ENCODE measurements at regions not wholly inside any gene's neighbourhood (a gene's known extent, or its start where the extent isn't known, plus 50 kb on each side); places are given as distances from the start of the nearest gene placed in this dataset.
"Not testable (repeated sequence)": the region's sequence is repeated elsewhere in the genome, so short reads cannot be mapped to it uniquely, and the experiment has no call there.

DNA sequence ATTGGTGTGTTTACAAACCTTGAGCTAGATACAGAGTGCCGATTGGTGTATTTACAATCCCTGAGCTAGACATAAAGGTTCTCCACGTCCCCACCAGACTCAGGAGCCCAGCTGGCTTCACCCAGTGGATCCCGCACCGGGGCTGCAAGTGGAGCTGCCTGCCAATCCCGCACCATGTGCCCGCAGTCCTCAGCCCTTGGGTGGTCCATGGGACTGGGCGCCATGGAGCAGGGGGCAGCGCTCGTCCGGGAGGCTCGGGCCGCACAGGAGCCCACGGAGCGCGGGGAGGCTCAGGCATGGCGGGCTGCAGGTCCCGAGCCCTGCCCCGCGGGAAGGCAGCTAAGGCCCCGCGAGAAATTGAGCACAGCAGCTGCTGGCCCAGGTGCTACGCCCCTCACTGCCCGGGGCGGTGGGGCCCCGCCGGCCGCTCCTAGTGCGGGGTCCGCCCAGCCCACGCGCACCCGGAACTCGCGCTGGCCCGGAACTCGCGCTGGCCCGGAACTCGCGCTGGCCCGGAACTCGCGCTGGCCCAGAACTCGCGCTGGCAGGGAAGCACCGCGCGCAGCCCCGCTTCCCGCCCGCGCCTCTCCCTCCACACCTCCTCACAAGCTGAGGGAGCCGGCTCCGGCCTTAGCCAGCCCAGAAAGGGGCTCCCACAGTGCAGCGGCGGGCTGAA, 342.2 kb downstream of the RFPL4B start:
- intact Hi-C loops (cut with DNase I); H3K27me3 ChIP-seq; H3K4me3 ChIP-seq; DNase-seq; H3K27ac ChIP-seq; H3K36me3 ChIP-seq; H3K9me3 ChIP-seq: not testable (repeated sequence)
- peaks cover 0 to 16% (median 0%) of the 10 kb centered on the region in 3 donors for H3K4me1 ChIP-seq
- 100% methylated on average over 2 to 14 of the region's 56 CpGs for WGBS, 2 donors

DNA sequence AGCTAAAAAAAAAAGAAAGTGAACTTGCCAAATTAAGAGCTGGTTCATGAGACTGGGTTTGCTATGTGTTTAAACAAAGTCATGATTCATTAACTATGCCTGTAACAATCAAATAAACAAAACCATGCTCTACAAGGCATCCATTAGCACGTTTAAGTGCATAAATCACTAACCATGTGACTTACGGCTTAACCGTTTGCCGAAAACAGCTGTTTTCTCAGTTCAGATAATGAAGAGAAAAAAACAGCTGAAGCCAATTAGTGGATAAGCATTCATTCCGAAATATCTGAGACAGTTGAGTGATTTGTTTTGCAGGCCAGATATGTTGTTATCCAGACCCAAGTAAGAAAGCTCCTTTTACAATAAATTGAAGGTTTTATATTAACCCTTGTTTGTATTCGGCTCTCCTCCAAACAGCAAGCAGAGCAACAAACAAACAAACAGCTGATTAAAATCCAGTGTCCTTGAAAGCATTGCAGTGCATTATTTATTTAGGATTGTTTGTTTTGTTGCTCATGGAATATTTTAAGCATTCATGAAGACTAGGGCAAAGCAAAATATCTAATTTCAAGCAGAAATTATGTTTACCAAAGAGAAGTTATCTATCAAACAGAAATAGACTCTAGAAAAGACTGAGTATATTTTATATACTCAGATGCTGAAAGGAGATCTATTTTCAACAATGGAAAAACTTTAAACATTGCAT, 343.5 kb downstream of the RFPL4B start:
- intact Hi-C loops (cut with DNase I): no loop called here
- TF ChIP-seq CTCF (IDR thresholded peaks at IDR 0.05): no peak
- no peak for TF ChIP-seq POLR2A (IDR thresholded peaks at IDR 0.05)
- Histone ChIP-seq H3K36me3 (no peaks in the 10 kb centered on the region), H3K9me3 (no peaks in the 10 kb centered on the region), H3K27me3 (no peaks in the 10 kb centered on the region), H3K27ac (no peak overlapping the region), H3K4me3 (no peak overlapping the region), H3K4me1 (peaks cover 0 to 15% (median 0%) of the 10 kb centered on the region in 3 donors)
- DNase-seq: no peak
- WGBS, 2 donors: 57% methylated on average over 6 of the region's 6 CpGs

- Histone ChIP-seq H3K27ac (no peak overlapping the region), H3K4me3 (no peak overlapping the region), H3K9me3 (no peaks in the 10 kb centered on the region), H3K4me1 (peaks cover 0 to 15% (median 0%) of the 10 kb centered on the region in 3 donors), H3K36me3 (no peaks in the 10 kb centered on the region), H3K27me3 (no peaks in the 10 kb centered on the region)
- 0% methylated on average over 1 of the region's 1 CpG for WGBS, 2 donors
- intact Hi-C loops (cut with DNase I): no loop called here
- no peak for TF ChIP-seq POLR2A (IDR thresholded peaks at IDR 0.05)
- TF ChIP-seq CTCF (IDR thresholded peaks at IDR 0.05): no peak
- DNase-seq: no peak
These were observed 344.2 kb downstream of the RFPL4B start for GRCh38 chr6:112691289-112691688.

- Histone ChIP-seq H3K36me3 (no peaks in the 10 kb centered on the region), H3K9me3 (no peaks in the 10 kb centered on the region), H3K4me1 (peaks cover 0 to 15% (median 0%) of the 10 kb centered on the region in 3 donors), H3K4me3 (no peak overlapping the region), H3K27me3 (no peaks in the 10 kb centered on the region), H3K27ac (no peak overlapping the region)
- TF ChIP-seq CTCF (IDR thresholded peaks at IDR 0.05) (no peak), POLR2A (IDR thresholded peaks at IDR 0.05) (no peak)
- intact Hi-C loops (cut with DNase I): no loop called here
- 41 to 60% methylated on average over 2 of the region's 2 CpGs for WGBS, 2 donors
- DNase-seq: no peak
These were observed 347.9 kb downstream of the RFPL4B start for GRCh38 chr6:112695001-112695400.

DNA sequence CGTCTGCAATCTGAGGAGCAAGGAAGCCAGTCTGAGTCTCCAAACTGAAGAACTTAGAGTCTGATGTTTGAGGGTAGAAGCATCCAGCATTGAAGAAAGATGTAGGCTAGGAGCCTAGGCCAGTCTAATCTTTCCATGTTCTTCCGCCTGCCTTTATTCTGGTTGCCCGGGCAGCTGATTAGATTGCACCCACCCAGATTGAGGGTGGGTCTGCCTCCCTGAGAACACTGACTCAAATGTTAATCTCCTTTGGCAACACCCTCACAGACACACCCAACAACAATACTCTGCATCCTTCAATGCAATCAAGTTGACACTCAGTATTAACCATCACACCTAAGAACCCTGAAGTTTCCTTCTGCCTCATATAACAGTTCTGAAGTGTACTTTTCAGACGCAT, 350.1 kb downstream of the RFPL4B start:
- TF ChIP-seq POLR2A (IDR thresholded peaks at IDR 0.05) (no peak), CTCF (IDR thresholded peaks at IDR 0.05) (no peak)
- Histone ChIP-seq H3K4me3 (no peak overlapping the region), H3K27ac (no peak overlapping the region), H3K27me3 (no peaks in the 10 kb centered on the region), H3K4me1 (no peaks in the 10 kb centered on the region), H3K36me3 (no peaks in the 10 kb centered on the region), H3K9me3 (no peaks in the 10 kb centered on the region)
- DNase-seq: no peak
- intact Hi-C loops (cut with DNase I): no loop called here
- WGBS, 2 donors: 81 to 90% methylated on average over 4 of the region's 4 CpGs

Data from esophagus squamous epithelium (tissue), 5 donors.